AML-193 (cell line): ENCODE measurements at regions not wholly inside any gene's neighbourhood (a gene's known extent, or its start where the extent isn't known, plus 50 kb on each side); places are given as distances from the start of the nearest gene placed in this dataset.
A peak's percentile ranks its signal among the peaks of the same experiment; 100 is the strongest.

Experiments
- DNase-seq, 2 experiments: peaks; one replicate each; lab custom pipeline; 2025; lab: John Stamatoyannopoulos, UW

DNA sequence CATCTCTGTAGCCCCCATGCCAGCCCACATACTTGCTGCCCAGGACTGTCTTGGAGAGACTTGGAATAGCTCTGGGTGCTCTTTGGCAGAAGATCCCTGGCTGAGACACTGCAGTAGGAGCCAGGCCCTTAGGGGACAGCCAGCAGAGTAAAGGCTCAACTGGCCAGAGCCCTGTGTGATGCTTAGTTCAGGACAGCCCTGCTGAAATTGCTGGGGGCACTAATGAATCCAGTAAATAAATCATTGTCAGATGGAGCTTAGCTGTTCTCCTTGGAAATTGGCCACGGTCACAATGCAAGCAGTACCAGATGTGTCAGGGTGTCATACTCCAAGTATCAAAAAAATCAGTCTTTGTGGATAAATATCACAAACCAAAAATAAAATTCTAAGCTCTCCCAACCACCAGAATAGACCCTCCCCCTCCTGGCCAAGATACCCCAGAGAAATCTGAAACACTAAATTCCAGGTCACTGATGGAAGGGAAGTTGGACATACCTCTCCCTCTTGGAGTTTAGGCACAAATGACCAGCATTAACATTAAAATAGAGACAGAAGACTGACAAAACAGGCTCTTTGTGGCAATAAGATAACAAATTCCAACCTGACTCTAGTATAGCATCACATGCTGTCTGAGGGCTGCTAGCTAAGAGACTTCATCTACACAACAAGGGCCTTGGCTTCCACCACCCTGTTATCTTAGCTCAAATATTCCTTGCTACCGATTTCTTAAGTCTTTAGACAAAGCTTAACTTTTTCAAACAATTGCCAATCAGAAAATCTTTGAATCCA lies 83.2 kb upstream of the DNAH14 start:
- DNase-seq: no peak

DNA sequence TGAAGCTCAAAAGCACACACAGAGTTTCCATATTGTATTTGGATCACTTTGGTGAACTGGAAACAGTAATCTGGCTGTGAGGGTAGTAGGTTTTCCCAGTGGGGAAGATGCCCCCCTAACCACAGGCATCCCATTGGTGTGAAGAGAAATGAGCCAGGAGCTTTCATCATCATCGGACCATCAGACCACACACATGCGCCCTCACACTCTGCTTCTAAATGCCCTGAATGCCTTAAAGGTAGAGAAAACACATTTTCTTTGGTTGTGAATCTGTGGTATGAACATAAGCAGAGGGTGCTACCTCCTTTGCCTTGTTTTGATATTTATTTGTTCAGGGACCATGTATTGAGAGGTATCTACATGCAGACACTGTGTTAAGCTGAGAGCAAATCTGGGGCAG lies 79.0 kb upstream of the DNAH14 start:
- no peak for DNase-seq

DNA sequence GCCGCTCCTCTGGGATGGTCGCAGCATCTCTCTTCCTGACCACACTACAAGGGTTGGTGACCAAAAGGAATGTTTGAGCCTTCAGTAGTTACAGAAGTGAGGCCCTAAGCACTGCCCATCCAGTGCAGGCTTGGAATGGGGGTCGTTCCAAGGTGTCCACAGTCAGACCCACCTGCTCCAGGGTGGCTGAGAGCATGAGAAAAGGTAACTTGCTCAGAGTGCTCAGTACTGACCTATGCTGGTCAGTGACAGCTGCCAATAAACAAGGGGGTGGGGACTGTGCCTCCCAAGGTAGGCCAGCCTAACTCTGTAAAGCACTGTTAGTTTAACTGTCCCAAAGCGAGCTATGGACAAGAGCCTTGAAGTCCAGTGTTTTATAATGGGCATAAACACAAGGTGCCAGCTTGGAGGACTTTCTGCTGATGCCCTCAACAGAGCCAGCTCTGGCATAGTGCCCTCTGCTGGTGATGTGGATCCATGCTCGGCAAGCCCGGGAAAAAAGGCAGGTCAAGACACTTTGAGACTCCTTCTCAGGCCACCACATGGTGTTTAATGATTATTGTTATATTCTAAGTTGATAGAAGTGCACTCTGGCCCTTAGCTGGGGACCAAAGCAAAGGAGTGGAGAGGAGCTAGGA lies 78.1 kb upstream of the DNAH14 start:
- peak; percentile 53 to 57 for DNase-seq

DNA sequence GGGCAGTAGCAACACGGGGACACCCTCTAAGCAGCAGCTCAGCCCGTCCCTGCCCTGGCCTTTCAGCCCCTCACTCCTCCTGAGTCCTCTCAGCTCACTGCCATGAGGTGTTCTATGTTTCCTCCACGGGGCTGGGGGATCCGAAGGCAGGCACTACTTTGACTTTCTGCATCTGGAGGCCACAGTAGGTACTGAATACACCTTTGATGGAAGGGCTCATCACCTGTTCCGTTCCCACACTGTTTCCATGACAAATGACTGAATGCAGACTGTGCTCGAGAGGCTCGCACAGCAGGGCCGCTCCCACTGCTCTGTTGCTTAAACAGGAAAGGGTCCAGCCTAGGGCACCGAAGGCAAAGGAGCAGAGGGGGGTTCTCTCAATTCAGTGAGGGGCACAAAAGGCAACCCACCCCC lies 77.6 kb upstream of the DNAH14 start:
- DNase-seq: no peak

DNA sequence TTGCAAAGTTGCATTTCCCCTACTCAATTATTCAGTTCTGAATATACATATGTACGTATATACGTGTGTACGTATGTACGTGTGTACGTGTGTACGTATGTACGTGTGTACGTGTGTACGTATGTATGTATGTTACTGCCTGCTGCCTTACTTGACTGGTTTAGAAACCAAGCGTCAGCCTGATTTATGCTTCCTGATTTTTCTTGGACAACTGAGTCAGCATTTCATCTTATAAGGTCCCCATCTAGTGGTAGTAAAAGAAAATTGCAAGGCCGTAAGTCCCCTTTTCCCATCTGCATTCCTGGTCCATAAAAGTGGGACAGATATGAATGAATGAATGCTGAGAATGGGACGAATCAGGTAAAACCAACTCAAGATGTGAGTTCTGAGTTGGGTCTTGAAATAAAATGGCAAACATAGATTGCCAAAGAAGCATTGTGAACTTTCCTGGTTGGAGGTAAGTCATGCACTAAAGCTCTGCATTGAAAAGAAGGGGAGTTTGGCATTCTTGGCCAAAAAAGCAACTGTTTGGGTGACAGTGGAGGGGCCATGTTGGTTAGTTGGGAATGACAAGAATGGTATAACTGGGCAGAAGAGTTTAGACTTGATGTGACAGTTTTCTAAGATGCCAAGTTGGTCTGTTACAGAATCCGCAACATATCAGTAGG lies 76.4 kb upstream of the DNAH14 start:
- peak; percentile 9 to 16 for DNase-seq

DNA sequence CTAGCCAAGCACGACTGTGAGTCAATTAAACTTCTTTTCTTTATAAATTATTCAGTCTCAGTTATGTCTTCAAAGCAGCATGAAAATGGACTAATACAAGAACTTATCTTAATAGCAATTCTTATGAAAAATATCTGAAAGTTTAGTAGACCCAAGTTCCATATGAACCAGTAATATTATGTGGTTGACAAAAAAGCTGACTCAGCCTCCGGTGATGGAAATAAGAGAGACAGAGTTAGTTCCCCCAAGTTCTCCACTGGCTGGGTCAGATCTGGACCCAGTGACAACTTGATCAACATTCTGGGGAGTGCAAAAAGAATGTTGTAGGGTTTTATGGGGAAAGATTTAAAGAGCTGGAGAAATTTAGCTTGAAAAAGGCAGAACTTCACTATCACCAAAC lies 72.5 kb upstream of the DNAH14 start:
- no peak for DNase-seq

DNA sequence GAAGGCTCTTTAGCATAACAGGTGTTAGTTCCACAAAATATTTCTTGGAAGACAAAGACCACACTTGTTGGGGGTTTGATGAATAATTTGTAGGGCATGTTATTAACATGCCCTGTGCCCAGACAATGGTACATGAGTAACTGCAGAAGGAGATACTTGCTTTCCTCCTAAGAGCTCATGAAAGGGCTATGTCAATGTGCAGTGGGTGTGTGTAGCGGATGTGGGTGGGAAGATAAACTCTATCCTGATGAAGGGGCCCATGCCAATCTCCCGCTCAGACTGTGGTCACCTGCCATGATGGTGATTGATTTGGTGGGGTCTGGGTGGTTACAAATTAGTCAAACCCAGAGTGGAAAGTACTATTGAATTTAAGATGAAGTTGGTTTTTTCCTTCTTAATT lies 69.8 kb upstream of the DNAH14 start:
- no peak for DNase-seq

DNA sequence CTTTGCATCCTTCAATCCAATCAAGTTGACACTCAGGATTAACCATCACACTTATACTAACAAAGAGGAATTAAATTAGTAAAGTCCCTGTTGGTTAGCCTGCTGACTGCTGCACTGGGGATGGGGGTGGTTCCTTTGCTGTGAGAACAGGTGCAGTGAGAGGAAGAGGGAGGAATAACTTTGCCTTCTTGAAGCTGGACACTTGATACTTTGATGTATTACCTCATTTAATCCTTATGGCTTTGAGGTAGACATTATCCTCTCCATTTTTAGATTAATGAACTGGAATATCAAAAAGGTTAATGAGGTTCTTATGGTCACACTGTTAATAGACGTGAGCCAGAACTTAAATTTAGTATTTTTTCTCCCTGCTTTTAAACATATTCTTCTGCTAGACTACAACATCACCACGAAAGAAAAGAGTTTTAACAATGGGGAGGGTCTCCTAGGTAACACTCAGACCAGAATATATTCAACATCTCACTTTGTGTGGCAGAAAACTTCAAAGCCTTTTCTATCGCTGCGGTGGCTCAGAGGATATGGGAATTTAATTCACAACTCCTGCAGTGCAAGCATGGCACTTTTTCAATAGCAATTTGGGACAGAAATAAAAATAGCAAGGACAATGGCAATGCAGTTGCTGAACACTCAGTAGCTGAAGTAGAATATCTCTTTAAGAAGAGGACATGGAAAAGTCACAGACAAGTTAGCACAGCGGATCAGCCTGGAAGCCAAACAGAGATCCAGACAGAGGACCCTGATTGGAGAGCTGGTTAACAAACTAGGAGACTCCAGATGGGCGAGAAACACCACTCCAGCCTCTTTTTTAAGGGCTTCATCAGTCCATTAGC lies 68.8 kb upstream of the DNAH14 start:
- DNase-seq: no peak

DNA sequence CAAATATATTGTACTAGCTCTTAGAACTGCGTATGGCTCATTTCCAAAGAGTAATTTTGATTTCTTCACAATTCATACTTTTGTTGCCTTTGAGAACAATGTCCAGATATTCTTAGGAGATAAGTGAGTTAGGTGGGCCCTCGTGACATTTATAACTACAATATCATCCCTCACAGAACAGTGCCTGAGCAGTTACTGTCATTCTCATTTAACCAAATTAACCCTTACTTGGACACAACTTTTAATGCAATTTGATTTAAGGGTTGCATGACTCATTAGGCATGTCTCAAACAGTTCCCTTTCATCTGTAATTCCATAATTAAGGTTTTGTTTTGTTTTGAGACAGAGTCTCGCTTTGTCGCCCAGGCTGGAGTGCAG lies 68.1 kb upstream of the DNAH14 start:
- no peak for DNase-seq

DNA sequence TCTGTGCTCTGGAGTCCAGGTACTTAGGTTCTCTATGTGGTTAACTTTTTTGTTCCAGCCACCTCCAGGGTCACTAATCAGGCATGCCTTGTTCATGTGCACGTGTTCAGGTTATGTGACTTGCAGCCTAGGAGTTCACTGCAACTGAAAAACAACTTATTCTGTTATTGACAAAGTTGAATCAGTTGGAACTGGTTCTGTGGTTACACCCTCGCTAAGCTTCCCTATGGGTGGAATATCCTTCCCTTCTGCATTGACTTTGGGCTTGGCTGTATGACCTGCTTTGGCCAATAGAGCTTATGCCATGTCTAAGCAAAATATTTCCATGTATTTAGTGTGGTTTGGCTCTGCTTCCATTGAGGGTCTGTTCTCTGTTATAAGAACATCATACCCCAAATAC lies 66.0 kb upstream of the DNAH14 start:
- DNase-seq: no peak

DNA sequence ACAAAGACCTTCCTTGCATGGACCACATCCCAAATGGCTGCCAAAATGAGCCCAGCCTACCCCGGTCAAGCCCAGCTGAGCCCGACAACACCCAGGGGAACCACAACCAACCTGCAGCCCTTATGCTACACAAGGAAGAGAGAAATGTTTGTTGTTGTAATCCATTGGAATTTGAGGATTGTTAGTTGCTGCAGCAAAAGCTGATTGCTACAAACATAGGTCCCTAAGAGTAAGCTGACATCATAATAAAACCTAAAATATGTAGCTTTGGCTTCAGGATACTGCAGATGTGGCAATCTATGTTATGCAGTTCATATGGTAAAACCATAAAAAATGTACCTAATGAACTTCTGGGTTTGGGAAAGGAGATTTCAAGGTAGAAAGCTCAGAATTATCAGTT lies 65.5 kb upstream of the DNAH14 start:
- no peak for DNase-seq

DNA sequence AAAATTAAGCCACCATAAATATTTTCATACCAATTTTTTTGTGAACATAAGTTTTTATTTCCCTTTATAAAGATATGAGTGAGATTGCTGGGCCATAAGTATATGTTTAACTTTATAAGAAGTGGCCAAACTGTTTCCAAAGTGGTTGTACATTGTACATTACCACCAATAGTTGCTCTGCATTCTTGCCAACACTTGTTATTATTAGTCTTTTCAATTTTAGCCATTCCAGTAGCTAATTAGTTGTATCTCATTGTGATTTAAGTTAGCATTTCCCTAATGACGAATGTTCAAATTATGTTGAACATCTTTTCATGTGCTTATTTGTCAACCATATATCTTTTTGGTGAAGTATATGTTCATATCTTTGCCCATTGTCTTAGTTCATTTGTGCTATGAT lies 64.0 kb upstream of the DNAH14 start:
- DNase-seq: no peak

DNA sequence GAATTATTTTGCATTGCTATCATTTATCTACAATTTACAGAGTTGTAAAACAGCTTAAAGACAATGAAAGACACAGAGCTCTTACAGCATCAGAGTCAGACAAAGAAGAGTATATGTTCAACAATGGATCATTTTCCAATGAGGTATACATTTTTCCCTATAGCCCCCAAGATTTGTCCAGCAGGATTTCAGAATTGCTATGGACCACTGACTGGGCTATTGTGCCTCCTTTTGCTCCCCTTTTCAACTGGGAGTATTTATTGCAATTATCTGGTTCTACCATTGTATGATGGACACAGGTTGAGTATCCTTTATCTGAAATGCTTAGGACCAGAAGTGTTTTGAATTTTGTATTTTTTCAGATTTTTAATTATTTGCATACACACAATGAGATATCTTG lies 62.5 kb upstream of the DNAH14 start:
- DNase-seq: no peak

DNA sequence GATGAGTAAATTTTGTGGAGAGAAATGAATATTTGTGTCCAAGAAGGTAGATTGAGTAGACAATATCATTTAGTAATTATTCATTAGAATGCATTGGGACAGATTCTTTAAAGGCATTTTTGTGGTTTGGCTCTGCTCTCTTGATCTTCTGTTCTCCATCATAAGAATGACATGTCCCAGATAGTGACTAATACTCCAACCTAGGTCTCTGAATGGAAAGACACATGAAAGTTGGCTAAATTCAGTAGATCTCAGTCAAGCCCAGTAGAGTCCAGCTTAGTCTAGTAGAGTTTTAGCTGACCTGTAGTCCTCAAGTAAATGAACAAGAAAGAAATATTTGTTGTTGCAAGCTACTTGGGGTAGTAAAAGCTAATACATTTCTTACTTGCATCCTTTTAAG lies 61.8 kb upstream of the DNAH14 start:
- no peak for DNase-seq

DNA sequence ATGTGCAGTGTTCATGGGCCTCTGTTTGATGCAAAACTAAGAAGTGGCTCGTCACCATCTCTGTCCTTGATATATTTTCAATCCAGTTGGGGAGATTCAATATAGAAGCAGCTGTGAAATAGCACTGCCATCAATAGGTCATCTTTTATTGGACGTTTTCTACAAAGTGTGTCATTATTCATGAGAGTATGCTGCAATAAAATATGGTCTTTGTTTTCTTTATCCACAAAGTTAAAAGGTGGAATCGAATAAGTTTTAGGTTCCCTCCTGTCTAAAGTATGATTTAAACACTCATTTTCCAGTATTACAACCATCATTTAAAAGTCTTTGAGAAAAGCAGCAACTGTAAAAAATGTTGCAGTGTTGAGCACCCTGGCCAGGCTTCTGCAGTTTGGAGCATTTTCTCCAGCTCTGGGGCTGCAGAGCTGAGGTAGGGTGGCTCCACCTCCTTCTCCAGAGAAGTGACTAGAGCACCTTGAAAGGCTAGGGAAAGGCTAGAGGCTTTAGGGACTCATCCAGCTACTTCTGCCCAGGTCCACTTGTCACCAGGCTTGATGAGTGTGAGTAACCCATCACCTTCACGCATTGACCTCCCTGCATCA lies 56.5 kb upstream of the DNAH14 start:
- no peak for DNase-seq

DNA sequence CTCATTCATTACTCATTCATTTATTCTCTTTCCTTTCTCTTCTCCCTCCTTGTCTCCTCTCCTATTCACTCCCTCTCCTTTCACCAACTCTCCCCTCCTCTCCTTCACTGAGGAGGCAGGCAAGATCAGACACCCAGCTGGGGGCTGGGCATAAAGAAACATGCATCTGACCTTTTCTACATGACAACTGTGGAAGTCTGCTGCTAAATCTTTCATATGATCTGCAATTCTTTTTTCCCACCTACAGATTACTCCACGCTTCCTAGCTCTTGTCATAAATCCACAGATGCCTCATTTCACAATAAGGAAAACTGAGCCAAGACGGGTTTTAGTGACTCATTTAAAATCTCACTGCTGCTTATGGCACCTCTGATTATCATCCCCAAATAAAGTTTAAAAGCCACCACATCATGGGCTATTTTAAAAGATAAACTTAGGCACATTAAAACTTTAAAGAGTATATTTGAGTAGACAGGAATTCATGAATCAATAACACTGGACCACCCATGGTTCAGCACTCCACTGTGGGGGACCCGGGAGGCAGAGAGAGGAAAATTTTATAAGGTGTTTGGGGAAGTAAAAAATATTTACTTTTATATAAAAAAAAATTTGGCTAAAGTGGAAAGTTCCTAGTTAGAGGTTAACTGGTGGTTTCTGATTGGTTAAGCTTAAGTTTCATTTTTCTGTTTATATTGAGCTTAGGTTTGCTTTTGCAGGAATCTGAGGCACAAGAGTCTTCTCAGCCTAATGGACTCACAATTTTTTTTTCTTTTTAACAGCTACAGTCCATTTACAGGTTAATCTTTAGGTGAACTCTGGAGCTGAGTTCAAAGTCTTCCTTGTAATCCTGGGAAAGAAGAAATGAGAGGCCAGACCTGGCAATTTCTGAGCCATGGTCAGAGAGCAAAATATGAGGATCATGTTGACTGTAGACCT lies 55.8 kb upstream of the DNAH14 start:
- DNase-seq: no peak

DNA sequence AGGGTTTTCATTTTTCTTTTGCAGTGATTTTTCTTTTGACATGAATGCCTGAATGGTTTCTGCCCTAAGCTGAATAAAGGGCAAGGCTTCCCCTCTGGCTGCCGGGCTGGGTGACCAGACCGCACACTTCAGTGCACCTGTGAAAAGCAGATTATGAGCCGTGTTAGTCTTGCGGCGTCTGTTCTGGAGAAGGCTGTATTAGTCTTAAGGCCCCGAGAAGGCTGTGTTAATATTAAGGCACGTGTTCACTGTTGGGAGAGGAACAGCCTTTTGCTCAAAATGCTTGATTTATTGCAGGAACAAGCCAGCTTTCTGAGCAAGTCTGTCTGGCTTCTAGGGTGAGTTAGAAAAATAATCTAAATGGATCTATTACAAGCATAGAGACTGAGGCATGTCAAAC lies 54.7 kb upstream of the DNAH14 start:
- no peak for DNase-seq

DNA sequence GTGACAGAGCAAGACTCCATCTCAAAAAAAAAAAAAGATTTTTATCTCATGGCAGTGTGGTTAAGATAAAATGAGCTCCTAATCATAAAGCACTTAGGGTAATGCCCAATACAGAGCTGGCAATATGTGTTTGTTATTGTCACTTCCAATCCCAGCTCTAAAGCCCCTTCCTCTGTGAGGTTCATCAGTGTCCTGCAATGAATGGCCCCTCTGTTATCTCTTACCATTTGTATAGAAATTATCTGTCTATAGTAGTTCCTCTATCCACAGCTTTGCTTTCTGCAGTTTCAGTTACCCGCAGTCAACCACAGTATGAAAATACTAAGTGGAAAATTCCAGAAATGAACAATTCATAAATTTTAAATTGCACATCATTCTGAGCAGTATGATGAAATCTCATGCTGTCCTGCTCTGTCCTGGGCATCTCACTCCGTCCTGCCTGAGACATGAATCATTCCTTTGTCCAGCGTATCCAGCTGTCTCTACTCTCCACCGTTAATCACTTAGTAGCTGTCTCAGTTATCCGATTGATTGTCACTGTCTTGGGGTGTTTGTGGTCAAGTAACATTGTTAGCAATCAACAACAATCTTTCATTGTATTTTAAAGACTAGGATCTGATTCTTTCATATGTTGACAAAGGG lies 50.2 kb upstream of the DNAH14 start:
- no peak for DNase-seq
